Thyroid gland (tissue), 4 donors: ENCODE measurements at regions not wholly inside any gene's neighbourhood (a gene's known extent, or its start where the extent isn't known, plus 50 kb on each side); places are given as distances from the start of the nearest gene placed in this dataset.
"Not testable (repeated sequence)": the region's sequence is repeated elsewhere in the genome, so short reads cannot be mapped to it uniquely, and the experiment has no call there.

Experiments used
- DNase-seq, 2 donors: peaks; one replicate each; pipeline ENCODE4 v3.0.0-alpha.2; 2019
- H3K27ac ChIP-seq, 3 donors: fragments of 200-600 bp; sonication (generic); 1 replicate in 2 of 3; 2 replicates in 1 of 3; pipeline ENCODE4 v1.5.1; 2016 to 2019; ENCODE audit warnings: mild to moderate bottlenecking in 1 of 3, moderate library complexity in 1 of 3
- H3K27me3 ChIP-seq: fragments of 200-600 bp; sonication (generic); one replicate; pipeline ENCODE4 v1.5.1; 2019
- H3K36me3 ChIP-seq, 2 donors: fragments of 200-600 bp; sonication (generic); one replicate each; pipeline ENCODE4 v1.5.1; 2016 to 2019
- H3K4me1 ChIP-seq, 2 donors: fragments of 200-600 bp; sonication (generic); one replicate each; pipeline ENCODE4 v1.5.1; 2017 to 2019
- H3K4me3 ChIP-seq, 3 donors: fragments of 200-600 bp; sonication (generic); replicated peaks in 1 of 3; 1 replicate in 2 of 3; 2 replicates in 1 of 3; pipeline ENCODE4 v1.5.1; 2016; ENCODE audit warnings: mild to moderate bottlenecking in 1 of 3
- H3K9me3 ChIP-seq: fragments of 200-600 bp; sonication (generic); one replicate; pipeline ENCODE4 v1.5.1; 2017
- POLR2A ChIP-seq, 2 donors: fragments of 450-650 bp; IDR thresholded peaks; one replicate each; pipeline ENCODE4 v1.6.1; 2017; ENCODE audit warnings: antibody characterized with exemption in 2 of 2, mild to moderate bottlenecking in 2 of 2, moderate library complexity in 1 of 2
- WGBS, 2 donors: methylation state at CpG; one replicate each; pipeline ENCODE4 v1.1.5; 2017; 5-methylcytosine and 5-hydroxymethylcytosine counted together
- intact Hi-C: fragments of 100-400 bp; cut with DNase I; formaldehyde crosslinking; loops from one replicate; pipeline ENCODE4 v1.15.1; 2023
- TF ChIP-seq, protein P1 (sequence below), 6 experiments: fragments of 200-600 bp in 3 of 6; fragments of 450-650 bp in 3 of 6; sonication (generic) in 3 of 6; IDR thresholded peaks; one replicate each; pipeline ENCODE4 v1.5.1; 2016 to 2019; ENCODE audit warnings: antibody characterized with exemption in 6 of 6, mild to moderate bottlenecking in 2 of 6, inconsistent platforms in 1 of 6, moderate library complexity in 1 of 6

DNA sequence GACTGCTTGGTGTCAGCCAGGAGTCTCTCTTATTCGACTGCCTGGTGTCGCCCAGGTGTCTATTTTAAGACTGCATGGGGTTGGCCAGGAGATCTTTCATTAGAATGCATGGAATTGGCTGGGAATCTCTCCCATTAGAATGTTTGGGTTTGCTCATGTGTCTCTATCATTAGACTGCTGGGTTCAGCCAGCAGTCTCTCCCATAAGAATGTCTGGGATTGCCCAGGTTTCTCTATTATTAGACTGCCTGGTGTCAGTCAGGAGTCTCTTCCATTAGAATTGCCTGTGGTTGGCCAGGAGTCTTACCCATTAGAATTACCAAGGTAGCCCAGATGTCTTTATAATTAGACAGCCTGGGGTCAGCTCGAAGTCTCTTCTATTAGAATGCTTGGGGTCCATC lies 1496.0 kb downstream of the UQCRFS1 start:
- TF ChIP-seq POLR2A (IDR thresholded peaks at IDR 0.05), result no peak
- TF ChIP-seq, protein P1, sequence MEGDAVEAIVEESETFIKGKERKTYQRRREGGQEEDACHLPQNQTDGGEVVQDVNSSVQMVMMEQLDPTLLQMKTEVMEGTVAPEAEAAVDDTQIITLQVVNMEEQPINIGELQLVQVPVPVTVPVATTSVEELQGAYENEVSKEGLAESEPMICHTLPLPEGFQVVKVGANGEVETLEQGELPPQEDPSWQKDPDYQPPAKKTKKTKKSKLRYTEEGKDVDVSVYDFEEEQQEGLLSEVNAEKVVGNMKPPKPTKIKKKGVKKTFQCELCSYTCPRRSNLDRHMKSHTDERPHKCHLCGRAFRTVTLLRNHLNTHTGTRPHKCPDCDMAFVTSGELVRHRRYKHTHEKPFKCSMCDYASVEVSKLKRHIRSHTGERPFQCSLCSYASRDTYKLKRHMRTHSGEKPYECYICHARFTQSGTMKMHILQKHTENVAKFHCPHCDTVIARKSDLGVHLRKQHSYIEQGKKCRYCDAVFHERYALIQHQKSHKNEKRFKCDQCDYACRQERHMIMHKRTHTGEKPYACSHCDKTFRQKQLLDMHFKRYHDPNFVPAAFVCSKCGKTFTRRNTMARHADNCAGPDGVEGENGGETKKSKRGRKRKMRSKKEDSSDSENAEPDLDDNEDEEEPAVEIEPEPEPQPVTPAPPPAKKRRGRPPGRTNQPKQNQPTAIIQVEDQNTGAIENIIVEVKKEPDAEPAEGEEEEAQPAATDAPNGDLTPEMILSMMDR (IDR thresholded peaks at IDR 0.05), result no peak
- Histone ChIP-seq H3K27me3 (no peaks in the 10 kb centered on the region), H3K4me3 (no peak overlapping the region), H3K27ac (no peak overlapping the region), H3K36me3 (no peaks in the 10 kb centered on the region), H3K4me1 (no peaks in the 10 kb centered on the region), H3K9me3 (no peaks in the 10 kb centered on the region)
- intact Hi-C loops, result no loop called here
- 64 to 80% methylated on average over 3 of the region's 3 CpGs for WGBS, 2 donors
- no peak for DNase-seq

DNA sequence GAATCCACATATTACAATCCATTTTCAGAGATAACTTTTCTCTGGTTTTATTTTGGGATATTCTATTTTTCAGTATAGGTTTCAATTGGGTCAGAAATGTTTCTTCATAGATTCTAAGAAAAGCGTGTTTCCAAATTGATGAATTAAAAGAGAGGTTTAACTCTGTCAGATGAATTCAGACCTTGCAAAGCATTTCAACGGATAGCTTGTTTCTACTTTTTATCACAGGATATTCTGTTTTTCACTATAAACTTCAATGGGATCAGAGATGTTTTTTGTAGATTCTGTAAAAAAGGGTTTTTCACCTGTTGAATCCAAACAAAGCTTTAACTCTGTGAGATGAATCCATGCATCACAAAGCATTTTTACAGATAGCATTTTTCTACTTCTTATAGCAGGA lies 1498.1 kb downstream of the UQCRFS1 start:
- Histone ChIP-seq H3K36me3 (no peaks in the 10 kb centered on the region), H3K4me1 (no peaks in the 10 kb centered on the region)
- WGBS, 2 donors, result 69 to 72% methylated on average over 2 of the region's 2 CpGs

DNA sequence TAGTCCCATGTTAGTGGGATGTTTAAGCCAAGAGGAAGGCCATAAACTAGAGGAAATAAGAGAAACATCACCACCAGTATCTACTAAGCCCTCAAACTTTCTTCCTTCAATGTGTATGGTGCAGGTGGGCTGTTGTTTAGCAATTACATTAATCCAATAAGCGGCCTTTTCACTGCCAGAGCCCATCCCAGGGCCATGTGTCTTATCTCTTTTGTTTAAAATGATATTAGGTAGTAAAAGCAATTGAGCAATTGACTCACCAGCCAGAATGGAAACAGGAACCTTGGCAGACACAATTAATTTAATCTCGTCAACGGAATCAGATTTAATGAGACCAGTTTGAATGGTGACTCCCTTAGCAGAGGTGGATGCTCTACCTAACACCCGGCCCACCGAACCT lies 1503.5 kb downstream of the UQCRFS1 start:
- Histone ChIP-seq H3K4me3 (no peak overlapping the region), H3K36me3 (no peaks in the 10 kb centered on the region), H3K27me3 (no peaks in the 10 kb centered on the region), H3K4me1 (no peaks in the 10 kb centered on the region), H3K27ac (no peak overlapping the region), H3K9me3 (no peaks in the 10 kb centered on the region)
- WGBS, 2 donors, result 78 to 82% methylated on average over 5 of the region's 5 CpGs
- intact Hi-C loops, result no loop called here
- no peak for TF ChIP-seq POLR2A (IDR thresholded peaks at IDR 0.05)
- TF ChIP-seq, protein P1 (IDR thresholded peaks at IDR 0.05), result no peak
- no peak for DNase-seq

More for the DNA sequence above, 1498.1 kb downstream of the UQCRFS1 start:
- no peak for DNase-seq
- no peak overlapping the region for H3K4me3 ChIP-seq
- H3K27ac ChIP-seq, result no peak overlapping the region
- TF ChIP-seq, protein P1 (IDR thresholded peaks at IDR 0.05), result no peak
- no peak for TF ChIP-seq POLR2A (IDR thresholded peaks at IDR 0.05)
- no peaks in the 10 kb centered on the region for H3K27me3 ChIP-seq
- no peaks in the 10 kb centered on the region for H3K9me3 ChIP-seq
- intact Hi-C loops, result no loop called here

DNA sequence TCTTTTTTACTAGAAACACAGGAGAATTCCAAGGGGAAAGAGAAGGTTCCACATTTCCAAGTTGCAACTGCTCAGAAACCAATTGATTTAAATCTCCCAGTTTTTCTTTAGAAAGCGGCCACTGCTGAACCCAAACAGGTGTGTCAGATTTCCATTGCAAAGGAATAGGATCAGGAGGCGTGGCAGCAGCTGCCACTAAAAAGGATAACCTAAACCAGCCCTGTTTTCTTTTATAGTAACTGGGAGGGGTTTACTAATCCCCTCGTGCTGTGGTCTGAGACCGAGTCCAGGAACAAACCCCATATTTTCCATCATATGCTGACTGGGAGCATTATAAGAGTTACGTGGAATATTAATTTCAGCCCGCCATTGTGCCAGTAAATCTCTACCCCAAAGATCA lies 1504.0 kb downstream of the UQCRFS1 start:
- H3K4me3 ChIP-seq, H3K9me3 ChIP-seq, H3K4me1 ChIP-seq, H3K27ac ChIP-seq, H3K27me3 ChIP-seq, intact Hi-C loops, DNase-seq, H3K36me3 ChIP-seq: not testable (repeated sequence)
- 86 to 88% methylated on average over 6 of the region's 6 CpGs for WGBS, 2 donors

DNA sequence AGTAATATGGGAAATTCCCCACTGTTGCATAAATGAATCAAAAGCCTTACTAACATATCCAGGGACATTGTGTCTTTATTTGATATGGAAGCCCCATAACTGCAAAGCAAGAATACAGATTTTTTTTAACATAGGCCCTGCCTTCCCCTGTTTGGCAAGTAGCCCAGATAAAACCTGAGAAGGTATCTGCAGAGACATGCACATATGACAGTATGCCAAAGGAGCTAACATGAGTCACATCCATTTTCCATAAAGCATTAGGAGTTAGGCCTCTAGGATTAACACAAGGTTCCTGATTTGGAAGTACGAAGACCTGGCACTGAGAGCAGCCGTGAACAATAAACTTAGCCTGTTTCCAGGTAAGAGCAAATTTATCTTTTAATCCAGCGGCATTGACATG lies 1505.9 kb downstream of the UQCRFS1 start:
- H3K4me3 ChIP-seq, H3K9me3 ChIP-seq, intact Hi-C loops, H3K36me3 ChIP-seq, H3K27ac ChIP-seq, H3K4me1 ChIP-seq, DNase-seq, H3K27me3 ChIP-seq: not testable (repeated sequence)
- WGBS, 2 donors, result 86 to 92% methylated on average over 3 of the region's 3 CpGs

DNA sequence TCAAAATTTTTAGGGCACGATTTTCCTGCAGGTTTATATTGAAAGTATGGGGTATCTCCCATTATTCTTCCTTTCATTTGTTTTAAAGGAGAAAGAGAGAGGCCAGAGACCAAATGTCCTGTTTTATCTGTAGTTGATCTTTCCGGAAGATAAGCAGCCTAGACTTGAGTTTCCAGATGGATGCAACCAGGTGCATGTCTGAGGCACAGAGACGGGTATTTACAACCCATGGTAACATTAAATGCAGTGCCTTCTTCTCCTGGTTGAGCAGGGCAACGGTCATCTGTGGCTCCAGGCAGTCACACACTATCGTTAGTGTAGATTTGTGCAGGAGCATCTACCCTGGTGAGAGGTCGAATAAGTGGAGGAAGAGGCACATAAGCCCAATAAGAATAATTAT lies 1507.1 kb downstream of the UQCRFS1 start:
- no peak for DNase-seq
- intact Hi-C loops, result no loop called here
- Histone ChIP-seq H3K4me3 (no peak overlapping the region), H3K27me3 (no peaks in the 10 kb centered on the region), H3K9me3 (no peaks in the 10 kb centered on the region), H3K4me1 (no peaks in the 10 kb centered on the region), H3K36me3 (no peaks in the 10 kb centered on the region), H3K27ac (no peak overlapping the region)
- WGBS, 2 donors, result 53 to 59% methylated on average over 6 of the region's 6 CpGs
- no peak for TF ChIP-seq POLR2A (IDR thresholded peaks at IDR 0.05)
- TF ChIP-seq, protein P1 (IDR thresholded peaks at IDR 0.05), result no peak
